NAMALWA (cell line): ENCODE measurements at regions not wholly inside any gene's neighbourhood (a gene's known extent, or its start where the extent isn't known, plus 50 kb on each side); places are given as distances from the start of the nearest gene placed in this dataset.
"Not testable (repeated sequence)": the region's sequence is repeated elsewhere in the genome, so short reads cannot be mapped to it uniquely, and the experiment has no call there.

ENCODE experiments used
- DNase-seq: peaks from one replicate; pipeline ENCODE4 v3.0.0-alpha.2; 2015; ENCODE audit warnings: low spot score

DNA sequence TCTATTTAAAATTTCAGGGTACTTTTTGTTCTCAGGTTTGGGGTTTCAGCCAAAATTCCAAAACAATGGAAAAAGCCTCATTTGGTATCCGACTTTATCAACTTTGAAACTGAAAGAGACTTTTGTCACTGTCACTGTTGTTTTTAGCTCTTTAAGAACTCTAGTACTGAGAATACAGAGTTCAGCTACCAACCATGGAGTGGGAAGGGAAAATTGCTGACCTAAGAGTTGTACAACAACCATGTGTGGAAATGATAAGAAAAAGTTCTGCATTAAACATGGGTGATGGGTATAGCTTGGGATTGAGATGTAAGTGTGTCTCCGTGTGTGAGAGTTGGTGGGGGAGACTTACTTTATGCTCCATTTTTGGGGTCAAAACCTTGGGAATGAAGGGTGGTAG lies 206.6 kb upstream of the LRATD1 start:
- no peak for DNase-seq

GRCh38 chr2:14428056-14428455 lies 204.5 kb upstream of the LRATD1 start:
- no peak for DNase-seq

GRCh38 chr2:14433946-14434495 lies 198.5 kb upstream of the LRATD1 start:
- no peak for DNase-seq

DNA sequence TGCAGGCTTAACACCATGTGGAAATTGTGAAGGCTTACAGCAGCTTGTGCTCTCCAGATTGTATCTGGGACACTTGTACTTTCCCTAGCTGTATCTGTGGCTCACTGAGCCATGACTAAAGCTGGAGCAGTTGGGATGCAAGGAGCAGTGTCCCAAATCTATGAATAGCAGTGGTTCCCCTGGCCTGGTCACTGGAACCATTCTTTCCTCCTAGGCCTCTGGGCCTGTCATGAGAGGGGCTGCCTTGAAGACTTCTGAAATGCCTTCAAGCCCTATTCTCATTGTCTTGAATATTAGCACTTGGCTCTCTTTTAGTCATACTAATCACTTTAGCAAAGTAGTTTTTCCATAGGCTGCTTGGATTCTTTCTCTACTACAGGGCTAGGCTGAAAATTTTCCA lies 186.8 kb upstream of the LRATD1 start:
- DNase-seq = no peak

DNA sequence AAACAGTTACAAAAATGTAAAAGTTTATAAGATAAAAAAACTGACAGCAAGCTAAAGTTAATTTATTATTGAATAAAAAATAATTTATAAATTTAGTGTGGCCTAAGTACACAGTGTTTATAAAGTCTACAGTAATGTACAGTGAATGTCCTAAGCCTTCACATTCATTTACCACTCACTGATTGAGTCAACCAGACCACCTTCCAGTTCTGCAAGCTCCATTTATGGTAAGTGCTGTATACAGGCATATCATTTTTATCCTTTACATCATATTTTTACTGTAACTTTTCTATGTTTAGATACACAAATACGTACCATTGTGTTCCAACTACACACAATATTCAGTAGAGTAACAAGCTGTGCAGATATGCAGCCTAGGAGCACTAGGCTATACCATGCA lies 184.2 kb upstream of the LRATD1 start:
- no peak for DNase-seq

DNA sequence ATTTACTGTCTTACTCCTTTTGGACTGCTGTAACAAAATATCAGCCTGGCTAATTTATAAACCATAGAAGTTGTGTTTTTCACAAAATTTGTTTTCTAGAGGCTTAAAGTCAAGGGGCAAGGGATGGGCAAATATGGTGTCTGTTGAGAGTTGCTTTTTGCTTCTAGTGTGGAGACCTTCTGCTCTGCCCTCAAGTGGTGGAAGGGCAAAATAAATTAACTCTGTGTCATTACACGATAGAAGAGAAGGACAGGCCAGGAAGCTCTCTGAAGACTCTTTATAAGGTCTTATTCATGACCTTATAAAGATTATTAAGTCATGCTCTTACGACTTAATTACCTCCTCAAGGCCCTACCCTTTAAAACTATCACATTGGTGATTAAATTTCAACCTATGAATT lies 181.2 kb upstream of the LRATD1 start:
- peak; percentile 13 for DNase-seq

DNA sequence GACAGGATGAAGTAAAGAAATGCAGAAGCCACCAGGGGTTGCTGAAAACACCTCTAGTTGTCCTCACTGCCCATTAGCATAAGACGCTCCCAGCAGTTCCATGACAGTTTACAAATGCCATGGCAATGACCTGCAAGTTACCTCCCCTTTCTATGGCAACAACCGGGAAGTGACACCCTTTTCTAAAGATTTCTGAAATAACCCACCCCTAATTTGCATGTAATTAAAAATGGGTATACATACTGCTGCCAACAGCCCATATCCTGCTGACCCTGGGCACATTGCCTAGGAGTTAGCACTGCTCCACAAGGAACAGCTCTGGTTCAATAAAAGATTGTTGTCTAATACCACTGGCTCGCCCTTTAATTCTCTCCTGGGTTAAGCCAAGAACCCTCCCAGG lies 178.3 kb upstream of the LRATD1 start:
- no peak for DNase-seq

- no peak for DNase-seq
Observed at GRCh38 chr2:14459786-14460325, 172.7 kb upstream of the LRATD1 start.

DNA sequence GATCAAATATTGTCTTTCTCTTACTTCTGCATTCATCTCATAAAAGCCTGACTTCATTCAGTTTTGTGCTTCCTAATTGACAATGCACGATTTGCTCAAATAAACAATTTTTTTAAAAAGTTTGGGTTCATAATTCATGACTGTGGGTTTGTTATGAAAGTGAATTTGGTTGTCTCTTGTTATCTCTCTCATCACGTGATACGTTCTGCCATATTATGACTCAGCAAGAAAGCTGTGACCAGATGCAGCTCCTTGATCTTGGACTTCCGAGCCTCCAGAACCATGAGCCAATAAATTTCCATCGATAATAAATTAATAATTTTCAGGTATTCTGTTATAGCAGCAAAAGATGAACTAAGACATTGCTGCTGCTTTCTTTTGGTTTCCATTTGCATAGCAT lies 156.5 kb upstream of the LRATD1 start:
- DNase-seq = no peak

DNA sequence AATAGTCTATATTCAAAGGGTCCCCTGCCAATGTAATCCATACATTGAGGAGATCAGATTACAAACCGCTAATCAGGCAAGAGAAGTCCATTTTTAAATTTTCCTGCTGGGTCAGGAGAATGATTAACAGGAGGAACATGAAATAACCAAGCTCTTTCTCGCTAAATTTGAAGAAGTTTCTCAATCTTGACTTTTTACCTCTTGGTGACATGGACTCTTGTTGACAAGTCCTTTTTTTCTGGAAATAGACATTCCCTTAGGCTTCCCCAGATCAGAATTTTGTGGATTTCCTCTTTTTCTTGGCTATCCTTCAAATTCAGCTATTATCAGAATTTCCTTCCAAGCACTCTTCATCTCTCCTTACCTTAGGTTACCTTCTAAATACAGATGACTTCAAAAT lies 153.0 kb upstream of the LRATD1 start:
- no peak for DNase-seq

- no peak for DNase-seq
Observed at GRCh38 chr2:14480120-14480519, 152.4 kb upstream of the LRATD1 start.

GRCh38 chr2:14480906-14481305 lies 151.6 kb upstream of the LRATD1 start:
- no peak for DNase-seq

DNA sequence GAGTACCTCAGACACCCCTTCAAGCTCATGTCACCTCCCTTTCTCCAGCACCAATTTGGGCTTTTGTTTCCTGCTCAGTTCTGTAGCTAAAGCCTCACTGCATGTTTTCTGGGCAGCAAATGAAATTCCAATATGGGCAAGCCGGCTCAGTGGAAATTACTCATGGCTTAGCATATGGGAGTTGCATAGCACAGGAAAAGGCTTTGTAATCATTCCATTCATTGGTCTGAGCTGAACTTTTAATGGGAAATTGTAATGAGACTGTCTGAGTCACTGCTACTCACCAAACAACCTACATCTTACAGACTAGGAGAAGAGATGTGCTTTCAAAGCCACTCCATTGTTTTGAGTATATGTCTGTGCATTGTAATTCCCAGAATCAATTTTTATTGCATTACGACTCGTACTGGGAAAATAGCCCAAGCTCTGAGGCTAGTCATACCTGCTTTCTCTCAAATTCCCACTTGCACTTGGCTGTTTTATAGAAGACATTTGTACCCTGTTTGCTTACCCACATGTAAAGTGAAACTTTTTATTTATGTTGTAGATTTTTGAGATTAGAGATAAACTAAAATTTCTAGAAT lies 139.5 kb upstream of the LRATD1 start:
- DNase-seq = no peak

DNA sequence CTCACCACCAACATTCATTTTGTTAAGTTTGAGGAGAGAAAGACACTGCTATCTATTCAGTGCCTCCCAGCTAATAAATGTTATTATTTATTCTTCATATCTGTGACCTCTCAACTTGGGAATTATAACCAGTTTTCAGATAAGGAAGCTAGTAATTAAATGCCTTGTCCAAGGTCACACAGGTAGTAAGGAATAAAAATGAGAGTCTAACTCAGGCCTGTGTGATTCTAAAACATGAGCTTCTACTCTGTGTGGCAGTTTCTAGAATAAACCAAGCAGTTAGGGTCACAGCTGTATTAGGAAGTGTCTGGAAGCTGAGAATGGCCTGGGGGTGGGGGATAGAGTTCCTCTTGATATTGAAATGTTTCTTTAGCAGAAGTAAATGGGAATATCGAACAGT lies 137.8 kb upstream of the LRATD1 start:
- DNase-seq = no peak

DNA sequence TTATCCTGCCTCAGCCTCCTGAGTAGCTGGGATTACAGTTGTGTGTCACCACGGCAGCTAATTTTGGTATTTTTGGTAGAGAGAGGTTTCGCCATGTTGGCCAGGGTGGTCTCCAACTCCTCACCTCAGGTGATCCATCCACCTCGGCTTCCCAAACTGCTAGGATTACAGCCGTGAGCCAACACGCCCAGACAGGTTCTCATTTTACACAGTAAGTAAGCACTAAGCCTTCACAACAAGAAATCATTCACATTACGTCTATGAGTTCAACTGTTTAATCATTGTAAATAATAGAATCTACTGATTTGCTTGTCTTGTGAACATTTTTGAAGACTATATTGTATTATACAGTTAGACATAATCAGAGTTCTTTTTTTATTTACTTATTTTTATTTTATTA lies 131.5 kb upstream of the LRATD1 start:
- DNase-seq = no peak

DNA sequence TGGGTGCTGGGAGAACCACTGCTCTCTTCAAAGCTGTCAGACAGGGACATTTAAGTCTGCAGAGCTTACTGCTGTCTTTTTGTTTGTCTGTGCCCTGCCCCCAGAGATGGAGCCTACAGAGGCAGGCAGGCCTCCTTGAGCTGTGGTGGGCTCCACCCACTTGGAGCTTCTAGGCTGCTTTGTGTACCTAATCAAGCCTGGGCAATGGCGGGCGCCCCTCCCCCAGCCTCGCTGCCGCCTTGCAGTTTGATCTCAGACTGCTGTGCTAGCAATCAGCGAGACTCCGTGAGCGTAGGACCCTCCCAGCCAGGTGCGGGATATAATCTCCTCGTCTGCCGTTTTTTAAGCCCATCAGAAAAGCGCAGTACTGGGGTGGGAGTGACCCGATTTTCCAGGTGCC lies 125.6 kb upstream of the LRATD1 start:
- DNase-seq = not testable (repeated sequence)

DNA sequence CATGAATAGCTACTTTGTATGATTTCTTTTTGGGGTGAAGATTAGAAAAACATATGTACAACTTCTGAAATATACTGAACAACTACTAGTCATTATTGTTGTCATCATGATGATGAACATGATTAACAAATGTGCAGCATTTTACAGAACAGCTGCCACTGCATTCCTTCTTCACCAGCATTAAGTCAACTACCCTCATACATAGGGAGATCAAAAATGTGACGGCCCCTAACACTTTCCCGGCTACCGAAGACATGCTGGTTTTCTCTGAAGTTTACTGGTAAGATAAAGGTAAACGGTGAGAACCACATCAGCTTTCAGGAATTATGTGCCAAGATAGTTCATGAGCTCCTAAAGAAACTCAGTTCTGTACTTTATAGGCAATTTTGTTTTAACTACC lies 121.0 kb upstream of the LRATD1 start:
- DNase-seq = no peak

DNA sequence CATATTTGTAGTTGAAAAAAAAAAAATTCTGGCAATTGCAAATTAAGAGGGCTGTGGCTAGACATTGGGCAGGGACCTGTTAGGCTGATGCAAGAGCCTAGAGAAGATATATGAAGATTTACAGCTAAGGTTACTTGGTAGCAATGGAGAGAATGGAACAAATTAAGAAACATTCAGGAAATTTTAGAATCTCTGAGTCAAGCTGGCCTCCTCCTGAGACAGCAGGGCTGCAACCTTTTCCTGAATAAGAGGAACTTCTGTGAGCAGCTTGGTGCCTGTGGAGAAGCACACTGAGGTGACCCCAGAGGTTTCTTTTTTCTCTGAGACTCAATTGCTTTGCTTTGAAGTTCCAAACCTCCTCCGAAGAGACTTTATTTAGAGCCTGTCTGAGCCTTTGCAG lies 118.6 kb upstream of the LRATD1 start:
- no peak for DNase-seq

DNA sequence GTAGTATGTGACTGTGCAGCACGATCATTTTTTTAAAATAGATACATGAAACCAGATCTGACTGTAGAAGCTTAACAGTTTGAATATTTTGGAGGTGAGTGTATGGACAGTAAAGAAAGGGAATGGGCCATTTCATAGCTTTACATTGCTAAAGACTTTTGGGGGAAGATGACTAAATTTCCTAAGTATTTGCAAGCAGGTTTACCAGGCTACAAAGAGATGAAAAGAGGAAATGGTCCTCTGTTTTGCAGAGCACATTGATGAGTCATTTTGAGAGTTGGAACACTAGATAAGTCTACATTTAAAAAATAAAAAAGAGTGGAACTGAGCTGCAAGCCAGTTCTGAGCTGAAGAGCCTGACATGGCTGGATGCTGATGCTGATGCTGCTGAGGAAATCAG lies 115.7 kb upstream of the LRATD1 start:
- DNase-seq = no peak

DNA sequence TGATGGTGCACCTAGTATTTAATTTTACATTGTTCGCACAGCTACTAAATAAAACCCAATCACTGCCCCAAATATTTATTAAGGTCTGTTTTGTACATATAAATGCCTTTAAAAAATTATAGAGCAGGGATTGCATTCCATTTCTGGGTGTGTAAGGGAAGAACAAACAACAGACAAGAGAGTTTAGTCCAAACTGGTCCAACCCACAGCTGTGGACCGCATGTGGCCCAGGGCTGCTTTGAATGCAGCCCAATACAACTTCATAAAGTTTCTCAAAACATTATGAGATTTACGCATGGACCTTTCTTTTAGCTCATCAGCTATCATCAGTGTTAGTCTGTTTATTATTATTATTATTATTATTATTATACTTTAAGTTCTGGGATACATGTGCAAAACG lies 114.8 kb upstream of the LRATD1 start:
- DNase-seq = no peak

DNA sequence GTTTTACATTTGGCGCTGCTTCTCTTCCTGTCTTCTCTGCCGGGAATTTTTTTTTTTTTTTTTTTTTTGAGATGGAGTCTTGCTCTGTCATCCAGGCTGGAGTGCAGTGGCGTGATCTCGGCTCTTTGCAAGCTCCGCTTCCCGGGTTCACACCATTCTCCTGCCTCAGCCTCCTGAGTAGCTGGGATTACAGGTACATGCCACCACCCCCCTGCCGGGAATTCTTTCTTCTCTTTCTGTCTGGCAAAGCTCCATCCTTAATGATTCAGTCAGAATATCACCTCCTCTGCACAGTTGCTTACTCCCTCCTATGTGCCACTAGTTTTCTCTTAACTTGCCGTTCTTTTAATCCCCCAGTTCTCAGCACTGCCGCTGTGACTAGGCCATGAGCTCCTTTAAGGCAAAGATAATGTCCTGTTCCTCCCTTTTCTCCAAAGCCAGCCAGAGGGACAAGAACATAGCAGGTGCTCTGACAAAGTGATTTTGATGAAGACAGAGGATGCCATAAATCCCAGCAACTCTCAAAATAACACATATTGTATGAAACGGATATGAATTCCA lies 112.1 kb upstream of the LRATD1 start:
- DNase-seq = no peak

- no peak for DNase-seq
Observed at GRCh38 chr2:14524041-14524802, 108.3 kb upstream of the LRATD1 start.

DNA sequence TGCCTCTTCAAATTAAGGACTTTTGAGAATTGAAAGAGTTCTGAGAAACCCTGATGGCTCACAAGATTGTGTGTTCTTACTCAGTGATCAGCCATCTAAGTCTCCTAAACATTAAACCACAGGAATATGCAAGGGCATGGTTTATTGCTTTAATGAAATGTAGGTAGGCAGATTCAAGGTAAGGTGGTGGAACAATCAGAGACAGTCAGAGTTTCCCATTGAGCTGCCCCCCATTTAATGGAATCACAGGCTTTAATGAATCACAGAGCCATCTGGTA lies 107.8 kb upstream of the LRATD1 start:
- no peak for DNase-seq

GRCh38 chr2:14530506-14530905 lies 102.0 kb upstream of the LRATD1 start:
- no peak for DNase-seq
